GM18511 (cell line): ENCODE measurements at regions not wholly inside any gene's neighbourhood (a gene's known extent, or its start where the extent isn't known, plus 50 kb on each side); places are given as distances from the start of the nearest gene placed in this dataset.
"Not testable (repeated sequence)": the region's sequence is repeated elsewhere in the genome, so short reads cannot be mapped to it uniquely, and the experiment has no call there.

ENCODE experiments used
- ATAC-seq: cut with Tn5 transposase; IDR thresholded peaks from one replicate; pipeline ENCODE4 v1.9.1; 2021; ENCODE audit warnings: mild to moderate bottlenecking, moderate library complexity; ENCODE audit not compliant: unreplicated experiment

GRCh38 chr3:64393193-64393592 lies 167.9 kb upstream of the PRICKLE2 start:
- ATAC-seq, result no peak

- ATAC-seq, result no peak
Observed at GRCh38 chr3:64392001-64392400, 166.7 kb upstream of the PRICKLE2 start.

- ATAC-seq, result no peak
Observed at GRCh38 chr3:64390893-64391292, 165.6 kb upstream of the PRICKLE2 start.

GRCh38 chr3:64388886-64389285 lies 163.6 kb upstream of the PRICKLE2 start:
- ATAC-seq, result no peak

- no peak for ATAC-seq
Observed at GRCh38 chr3:64387688-64388087, 162.4 kb upstream of the PRICKLE2 start.

GRCh38 chr3:64385277-64385676 lies 160.0 kb upstream of the PRICKLE2 start:
- no peak for ATAC-seq

GRCh38 chr3:64384561-64384960 lies 159.3 kb upstream of the PRICKLE2 start:
- ATAC-seq, result no peak

GRCh38 chr3:64382153-64382552 lies 156.9 kb upstream of the PRICKLE2 start:
- no peak for ATAC-seq

- ATAC-seq, result no peak
Observed at GRCh38 chr3:64381367-64381766, 156.1 kb upstream of the PRICKLE2 start.

GRCh38 chr3:64380546-64380945 lies 155.3 kb upstream of the PRICKLE2 start:
- no peak for ATAC-seq

GRCh38 chr3:64379221-64379620 lies 154.0 kb upstream of the PRICKLE2 start:
- no peak for ATAC-seq

- ATAC-seq, result no peak
Observed at GRCh38 chr3:64377942-64378341, 152.7 kb upstream of the PRICKLE2 start.

GRCh38 chr3:64375737-64376136 lies 150.5 kb upstream of the PRICKLE2 start:
- ATAC-seq, result no peak

- no peak for ATAC-seq
Observed at GRCh38 chr3:64369390-64369789, 144.1 kb upstream of the PRICKLE2 start.

GRCh38 chr3:64368257-64369020 lies 143.2 kb upstream of the PRICKLE2 start:
- no peak for ATAC-seq

- ATAC-seq, result no peak
Observed at GRCh38 chr3:64365877-64366276, 140.6 kb upstream of the PRICKLE2 start.

GRCh38 chr3:64363842-64364241 lies 138.6 kb upstream of the PRICKLE2 start:
- ATAC-seq, result no peak

GRCh38 chr3:64361962-64362735 lies 136.9 kb upstream of the PRICKLE2 start:
- ATAC-seq, result no peak

- not testable (repeated sequence) for ATAC-seq
Observed at GRCh38 chr3:64361036-64361435, 135.8 kb upstream of the PRICKLE2 start.

GRCh38 chr3:64360280-64360679 lies 135.0 kb upstream of the PRICKLE2 start:
- ATAC-seq, result no peak

- ATAC-seq, result no peak
Observed at GRCh38 chr3:64359735-64360134, 134.5 kb upstream of the PRICKLE2 start.

GRCh38 chr3:64358853-64359252 lies 133.6 kb upstream of the PRICKLE2 start:
- ATAC-seq, result no peak
